Transverse colon (tissue), 4 donors: ENCODE measurements at regions not wholly inside any gene's neighbourhood (a gene's known extent, or its start where the extent isn't known, plus 50 kb on each side); places are given as distances from the start of the nearest gene placed in this dataset.

Experiments used
- EP300 ChIP-seq: sonication (generic); formaldehyde crosslinking; IDR thresholded peaks from one replicate; pipeline ENCODE4 v1.6.1; 2017; ENCODE audit warnings: antibody characterized with exemption, low read depth
- POLR2AphosphoS5 ChIP-seq, 3 donors: sonication (generic); formaldehyde crosslinking; IDR thresholded peaks; one replicate each; pipeline ENCODE4 v1.6.1; 2016; ENCODE audit warnings: antibody characterized with exemption in 3 of 3
- TF ChIP-seq, protein P1 (sequence below), 5 experiments: fragments of 200-600 bp in 3 of 5; fragments of 450-650 bp in 2 of 5; sonication (generic) in 3 of 5; IDR thresholded peaks; 1 replicate in 2 of 5; 2 replicates in 3 of 5; pipeline ENCODE4 v1.5.1; 2016 to 2017; ENCODE audit warnings: antibody characterized with exemption in 5 of 5, inconsistent platforms in 3 of 5, mild to moderate bottlenecking in 2 of 5, moderate library complexity in 1 of 5

DNA sequence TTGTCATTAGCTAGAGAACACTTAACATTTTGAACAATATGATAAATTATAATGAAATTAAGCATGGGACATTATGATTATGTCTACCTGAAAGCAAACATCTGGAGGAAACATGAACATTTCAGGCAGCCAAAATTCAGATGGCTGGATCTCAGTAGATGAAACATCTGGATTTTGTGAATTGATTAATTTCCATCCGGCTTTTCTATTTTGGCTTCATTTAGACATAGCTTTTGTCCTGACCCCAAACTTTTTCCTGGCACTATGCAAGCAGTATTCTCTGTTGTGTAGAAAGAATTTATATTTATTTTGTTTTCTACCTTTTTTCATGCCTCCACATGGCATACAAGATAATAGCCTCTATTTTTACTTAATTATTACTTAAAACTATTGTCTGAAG is 186.3 kb downstream of the OGFRL1 start:
- TF ChIP-seq, protein P1, sequence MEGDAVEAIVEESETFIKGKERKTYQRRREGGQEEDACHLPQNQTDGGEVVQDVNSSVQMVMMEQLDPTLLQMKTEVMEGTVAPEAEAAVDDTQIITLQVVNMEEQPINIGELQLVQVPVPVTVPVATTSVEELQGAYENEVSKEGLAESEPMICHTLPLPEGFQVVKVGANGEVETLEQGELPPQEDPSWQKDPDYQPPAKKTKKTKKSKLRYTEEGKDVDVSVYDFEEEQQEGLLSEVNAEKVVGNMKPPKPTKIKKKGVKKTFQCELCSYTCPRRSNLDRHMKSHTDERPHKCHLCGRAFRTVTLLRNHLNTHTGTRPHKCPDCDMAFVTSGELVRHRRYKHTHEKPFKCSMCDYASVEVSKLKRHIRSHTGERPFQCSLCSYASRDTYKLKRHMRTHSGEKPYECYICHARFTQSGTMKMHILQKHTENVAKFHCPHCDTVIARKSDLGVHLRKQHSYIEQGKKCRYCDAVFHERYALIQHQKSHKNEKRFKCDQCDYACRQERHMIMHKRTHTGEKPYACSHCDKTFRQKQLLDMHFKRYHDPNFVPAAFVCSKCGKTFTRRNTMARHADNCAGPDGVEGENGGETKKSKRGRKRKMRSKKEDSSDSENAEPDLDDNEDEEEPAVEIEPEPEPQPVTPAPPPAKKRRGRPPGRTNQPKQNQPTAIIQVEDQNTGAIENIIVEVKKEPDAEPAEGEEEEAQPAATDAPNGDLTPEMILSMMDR (IDR thresholded peaks at IDR 0.05) = no peak
- TF ChIP-seq EP300 = no peak
- no peak for TF ChIP-seq POLR2AphosphoS5 (IDR thresholded peaks at IDR 0.05)
